ENCODE measurements at regions not wholly inside any gene's neighbourhood (a gene's known extent, or its start where the extent isn't known, plus 50 kb on each side); places are given as distances from the start of the nearest gene placed in this dataset.

GRCh38 chr7:367351-367901 is 77.5 kb downstream of the FOXL3 start:
- DNase-seq (ENCODE audit: low read depth, low spot score), result no peak
- in situ Hi-C loops (cut with HindIII; ENCODE audit: low pct_unique_long_range_greater_than_20kb, low sequenced_read_pairs), result no loop called here

DNA sequence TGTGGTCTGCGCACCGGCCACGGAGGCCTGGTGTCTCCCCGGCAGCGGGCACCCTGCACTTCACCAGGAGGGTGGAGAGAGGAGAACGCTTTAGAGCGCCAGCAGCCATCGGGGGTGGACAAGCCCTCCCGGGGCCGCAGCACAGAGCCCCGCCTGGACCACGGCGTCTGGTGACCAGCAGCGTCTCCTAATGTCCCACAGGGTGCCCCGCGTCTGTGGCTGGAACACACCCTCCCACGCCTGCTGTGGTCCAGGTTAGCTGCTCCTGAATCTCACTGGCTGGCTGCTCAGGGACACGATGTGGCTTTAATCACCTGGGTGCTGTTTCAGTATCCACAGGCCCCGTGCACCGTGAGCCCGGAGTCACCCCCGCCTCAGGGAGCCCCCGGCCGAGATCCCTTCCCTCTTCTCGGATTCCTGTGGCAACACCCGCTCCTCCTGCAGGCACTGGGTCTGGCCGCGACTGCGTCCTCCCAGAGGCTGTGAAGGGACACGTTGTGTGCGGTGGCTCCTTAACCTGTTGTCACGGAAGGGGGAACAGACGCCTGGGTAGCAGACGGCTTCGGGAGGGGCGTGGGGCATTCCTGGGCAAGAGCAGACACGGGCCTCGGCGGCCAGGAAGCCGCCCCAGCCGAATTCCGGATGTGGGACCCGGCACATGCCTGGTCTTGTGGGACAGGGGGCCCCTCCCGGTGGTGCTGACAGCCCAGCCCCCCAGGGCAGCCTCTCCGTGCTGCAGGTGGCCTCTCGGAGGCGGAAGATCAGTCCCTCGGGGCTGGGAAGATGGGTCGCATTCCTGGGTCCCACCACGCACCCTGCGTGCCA is 78.9 kb downstream of the FOXL3 start:
- in situ Hi-C loops (cut with HindIII; ENCODE audit: low pct_unique_long_range_greater_than_20kb, low sequenced_read_pairs), result no loop called here
- DNase-seq (ENCODE audit: low read depth, low spot score), result no peak

GRCh38 chr7:369476-370258 is 79.7 kb downstream of the FOXL3 start:
- in situ Hi-C loops (cut with HindIII; ENCODE audit: low pct_unique_long_range_greater_than_20kb, low sequenced_read_pairs), result no loop called here
- no peak for DNase-seq (ENCODE audit: low read depth, low spot score)

DNA sequence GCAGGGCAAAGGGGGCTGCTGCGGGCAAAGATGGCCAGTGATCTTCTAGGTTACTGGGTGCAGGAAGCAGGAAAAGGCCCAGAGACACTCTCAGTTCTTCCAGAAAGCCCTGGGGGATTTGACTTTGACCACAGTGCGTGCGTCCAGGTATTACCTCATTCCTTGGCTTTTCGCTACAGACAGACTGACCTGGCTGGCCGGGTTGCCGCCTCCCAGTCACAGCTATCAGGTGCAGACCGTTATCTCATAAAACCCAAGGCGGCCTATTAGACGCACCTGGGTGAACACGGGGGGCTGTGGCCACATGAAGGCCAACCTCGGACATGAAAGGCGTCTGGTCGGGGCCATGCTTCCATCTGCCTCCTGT is 80.3 kb downstream of the FOXL3 start:
- in situ Hi-C loops (cut with HindIII; ENCODE audit: low pct_unique_long_range_greater_than_20kb, low sequenced_read_pairs), result no loop called here

GRCh38 chr7:370775-371118 is 80.8 kb downstream of the FOXL3 start:
- no peak for DNase-seq (ENCODE audit: low read depth, low spot score)
- in situ Hi-C loops (cut with HindIII; ENCODE audit: low pct_unique_long_range_greater_than_20kb, low sequenced_read_pairs), result no loop called here

More for the DNA sequence above, 80.3 kb downstream of the FOXL3 start:
- no peak for DNase-seq (ENCODE audit: low read depth, low spot score)

DNA sequence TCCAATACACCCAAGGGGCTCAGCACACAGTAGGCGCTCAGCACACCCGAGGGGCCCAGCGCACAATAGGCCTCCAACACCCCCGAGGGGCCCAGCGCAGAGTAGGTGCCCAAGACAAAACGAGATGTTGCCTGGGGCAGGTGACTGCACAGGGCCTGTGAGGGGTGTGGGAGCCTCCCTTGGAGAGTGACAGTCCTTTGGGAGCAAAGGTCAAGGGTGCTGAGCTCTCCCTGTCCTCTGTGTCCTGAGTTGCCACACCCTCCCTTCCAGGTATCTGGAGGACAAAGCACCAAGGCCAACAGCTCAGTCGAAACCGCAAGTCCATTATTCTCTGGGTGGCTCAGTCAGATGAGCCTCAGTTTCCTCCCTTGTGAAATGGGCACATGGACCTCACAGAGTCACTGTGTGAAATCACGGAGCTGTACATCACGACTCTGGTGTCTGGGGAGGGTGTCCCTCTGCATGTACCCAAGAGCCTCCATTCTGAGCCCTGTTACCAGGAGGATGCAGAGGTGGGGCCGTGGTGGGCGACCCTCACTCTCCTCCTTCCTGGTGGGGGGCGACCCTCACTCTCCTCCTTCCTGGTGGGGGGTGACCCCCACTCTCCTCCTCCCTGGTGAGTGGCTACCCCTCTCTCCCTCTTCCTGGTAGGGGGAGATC is 81.3 kb downstream of the FOXL3 start:
- in situ Hi-C loops (cut with HindIII; ENCODE audit: low pct_unique_long_range_greater_than_20kb, low sequenced_read_pairs), result no loop called here
- DNase-seq (ENCODE audit: low read depth, low spot score), result no peak

- in situ Hi-C loops (cut with HindIII; ENCODE audit: low pct_unique_long_range_greater_than_20kb, low sequenced_read_pairs), result no loop called here
- no peak for DNase-seq (ENCODE audit: low read depth, low spot score)
These were observed 82.0 kb downstream of the FOXL3 start for GRCh38 chr7:371779-372545.

DNA sequence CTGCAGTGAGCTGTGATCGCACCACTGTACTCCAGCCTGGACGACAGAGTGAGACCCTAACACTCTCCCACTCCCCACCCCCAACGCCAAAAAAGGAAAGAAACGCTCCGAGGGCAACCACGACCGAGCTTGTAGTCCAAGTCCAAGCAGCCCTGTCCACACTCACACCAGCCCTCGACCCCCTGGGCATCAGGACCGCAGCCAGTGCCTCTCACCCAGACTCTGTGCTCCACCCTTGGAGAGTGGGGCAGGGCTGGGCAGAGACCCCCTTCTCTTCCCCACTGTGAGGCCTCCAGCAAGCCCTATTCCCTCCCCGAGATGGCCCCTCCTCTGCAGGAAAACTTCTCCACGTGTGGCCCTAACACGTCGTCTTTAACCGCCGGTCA is 82.6 kb downstream of the FOXL3 start:
- no peak for DNase-seq (ENCODE audit: low read depth, low spot score)
- in situ Hi-C loops (cut with HindIII; ENCODE audit: low pct_unique_long_range_greater_than_20kb, low sequenced_read_pairs), result no loop called here

DNA sequence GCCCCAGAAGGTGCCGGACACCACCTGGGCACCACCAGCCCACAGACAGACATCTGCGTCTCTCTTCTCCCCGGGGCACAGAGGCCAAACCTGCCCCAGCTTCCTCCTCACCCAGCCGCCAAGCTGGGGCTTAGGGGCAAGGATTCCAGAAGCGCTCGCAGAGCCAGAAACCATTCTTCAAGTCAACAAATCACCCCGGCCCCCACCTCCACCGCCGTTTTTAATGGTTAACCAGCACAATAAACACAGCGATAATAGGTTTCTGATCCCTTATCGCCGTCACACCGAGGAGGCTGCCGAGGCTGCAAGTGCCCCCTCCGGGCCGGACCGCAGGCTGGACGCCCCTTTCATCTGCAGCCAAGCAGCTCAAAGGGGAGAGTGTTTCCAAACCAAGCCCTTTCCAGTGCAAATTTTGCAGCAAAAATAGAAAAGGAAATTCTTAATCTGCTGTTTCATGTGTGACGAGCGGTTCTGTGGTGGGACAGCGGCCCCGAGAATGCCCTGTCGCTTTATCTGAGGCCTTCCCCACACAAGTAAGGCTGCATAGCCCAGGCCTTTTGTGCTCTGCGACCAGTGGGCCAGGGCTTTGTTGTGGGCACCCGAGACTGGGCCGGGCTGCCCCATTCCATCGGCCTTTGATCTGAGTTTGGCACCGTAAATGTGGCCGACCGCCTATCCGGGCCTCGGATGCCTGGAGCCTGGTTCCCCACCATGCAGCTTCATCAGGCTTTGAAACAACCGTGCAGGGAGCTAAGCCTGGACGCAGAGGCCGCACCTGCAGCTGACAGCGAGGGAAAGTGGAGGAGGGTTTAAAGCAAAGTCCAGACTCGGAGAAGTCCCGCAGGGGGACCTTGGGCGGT is 83.2 kb downstream of the FOXL3 start:
- in situ Hi-C loops (cut with HindIII; ENCODE audit: low pct_unique_long_range_greater_than_20kb, low sequenced_read_pairs), result no loop called here
- no peak for DNase-seq (ENCODE audit: low read depth, low spot score)

GRCh38 chr7:373818-374705 is 84.1 kb downstream of the FOXL3 start:
- DNase-seq (ENCODE audit: low read depth, low spot score), result no peak
- in situ Hi-C loops (cut with HindIII; ENCODE audit: low pct_unique_long_range_greater_than_20kb, low sequenced_read_pairs), result no loop called here

GRCh38 chr7:374706-375311 is 84.8 kb downstream of the FOXL3 start:
- in situ Hi-C loops (cut with HindIII; ENCODE audit: low pct_unique_long_range_greater_than_20kb, low sequenced_read_pairs), result no loop called here
- no peak for DNase-seq (ENCODE audit: low read depth, low spot score)

- DNase-seq (ENCODE audit: low read depth, low spot score), result no peak
- in situ Hi-C loops (cut with HindIII; ENCODE audit: low pct_unique_long_range_greater_than_20kb, low sequenced_read_pairs), result no loop called here
These were observed 85.4 kb downstream of the FOXL3 start for GRCh38 chr7:375321-375831.

DNA sequence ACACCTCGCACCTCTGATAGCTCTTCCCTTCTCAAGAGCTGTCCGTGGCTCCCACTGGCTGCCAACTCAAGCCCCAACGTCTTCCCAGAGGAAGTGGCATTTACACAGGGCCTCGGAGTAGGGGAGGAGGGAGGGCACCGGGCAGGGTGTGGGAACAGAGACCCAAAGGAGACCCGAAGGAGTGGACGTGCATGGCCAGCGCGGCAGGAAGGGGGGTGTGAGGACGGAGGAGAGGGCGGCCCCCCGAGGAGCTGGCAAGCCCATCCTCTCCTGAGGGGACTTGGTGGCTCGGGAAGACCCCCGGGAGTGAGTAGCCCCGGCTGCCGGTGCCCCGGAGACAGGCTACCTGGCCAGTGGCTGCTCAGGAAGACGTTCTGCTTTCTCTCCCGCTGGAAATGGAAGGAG is 85.9 kb downstream of the FOXL3 start:
- DNase-seq (ENCODE audit: low read depth, low spot score), result no peak
- in situ Hi-C loops (cut with HindIII; ENCODE audit: low pct_unique_long_range_greater_than_20kb, low sequenced_read_pairs), result no loop called here

DNA sequence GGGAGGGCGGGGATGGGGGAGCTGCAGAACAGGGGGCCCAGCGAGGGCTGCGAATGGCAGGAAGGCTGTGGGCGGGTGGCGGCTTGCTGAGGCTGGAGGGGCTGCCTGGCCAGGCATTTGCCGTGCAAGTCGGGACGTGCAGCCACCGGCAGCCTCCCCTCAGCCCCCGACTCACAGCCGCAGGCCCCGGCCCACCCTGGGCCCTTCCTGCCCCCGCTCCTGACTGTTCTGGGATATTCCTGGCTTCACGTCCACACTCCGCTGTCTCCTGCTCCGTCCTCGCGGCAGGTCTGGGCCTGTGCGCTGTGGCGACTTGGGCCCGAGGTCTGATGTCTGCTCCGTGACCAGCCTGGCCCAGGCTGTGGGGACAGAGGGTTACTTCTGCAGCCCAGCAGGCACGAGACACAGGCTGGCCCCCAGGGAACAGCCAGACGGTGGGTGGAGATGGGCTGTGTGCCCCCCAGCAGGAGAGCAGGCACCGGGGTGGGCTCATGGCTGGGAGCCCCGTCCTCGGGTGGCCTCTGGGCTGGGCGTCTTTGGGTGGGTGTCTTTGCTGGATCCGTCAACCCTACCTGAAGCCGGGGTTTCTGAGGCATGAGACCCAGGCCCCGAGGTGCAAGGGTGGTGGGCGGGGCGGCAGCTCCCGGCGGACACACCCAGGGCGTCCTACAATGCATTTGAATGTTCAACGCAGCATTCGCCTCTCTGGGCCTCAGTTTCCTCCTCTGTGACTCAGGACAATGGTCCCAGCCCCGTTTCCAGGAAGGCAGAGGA is 86.5 kb downstream of the FOXL3 start:
- no peak for DNase-seq (ENCODE audit: low read depth, low spot score)
- in situ Hi-C loops (cut with HindIII; ENCODE audit: low pct_unique_long_range_greater_than_20kb, low sequenced_read_pairs), result no loop called here
